Hepatocyte (in vitro differentiated cells): ENCODE measurements at regions not wholly inside any gene's neighbourhood (a gene's known extent, or its start where the extent isn't known, plus 50 kb on each side); places are given as distances from the start of the nearest gene placed in this dataset.

Experiments used
- DNase-seq: peaks from one replicate; pipeline ENCODE4 v3.0.0-alpha.2; 2016; ENCODE audit warnings: low spot score
- H2AFZ ChIP-seq: fragments of 200-600 bp; sonication (generic); 2 replicates; pipeline ENCODE4 v1.6.0; 2016; ENCODE audit warnings: antibody characterized with exemption, mild to moderate bottlenecking
- H3K27ac ChIP-seq: fragments of 200-600 bp; sonication (generic); 2 replicates; pipeline ENCODE4 v1.5.1; 2016; ENCODE audit warnings: mild to moderate bottlenecking
- H3K27me3 ChIP-seq: fragments of 200-600 bp; sonication (generic); 2 replicates; pipeline ENCODE4 v1.6.1; 2016
- H3K36me3 ChIP-seq: fragments of 200-600 bp; sonication (generic); replicated peaks from 2 replicates; pipeline ENCODE4 v1.5.1; 2016; ENCODE audit warnings: low read depth; ENCODE audit not compliant: insufficient read depth
- H3K4me1 ChIP-seq: fragments of 200-600 bp; sonication (generic); 2 replicates; pipeline ENCODE4 v1.5.1; 2016; ENCODE audit warnings: mild to moderate bottlenecking, moderate library complexity; ENCODE audit not compliant: insufficient read depth
- H3K4me2 ChIP-seq: fragments of 200-600 bp; sonication (generic); 2 replicates; pipeline ENCODE4 v1.6.0; 2016
- H3K4me3 ChIP-seq: fragments of 200-600 bp; sonication (generic); 2 replicates; pipeline ENCODE4 v1.5.1; 2016; ENCODE audit warnings: mild to moderate bottlenecking
- H3K79me2 ChIP-seq: fragments of 200-600 bp; sonication (generic); 2 replicates; pipeline ENCODE4 v1.6.0; 2017; ENCODE audit warnings: mild to moderate bottlenecking
- H3K9me2 ChIP-seq: fragments of 200-600 bp; sonication (generic); replicated peaks from 2 replicates; pipeline ENCODE4 v1.6.0; 2017; ENCODE audit warnings: mild to moderate bottlenecking; ENCODE audit not compliant: insufficient read depth
- H3K9me3 ChIP-seq: fragments of 200-600 bp; sonication (generic); 2 replicates; pipeline ENCODE4 v1.5.1; 2016; ENCODE audit warnings: low read depth, mild to moderate bottlenecking
- H4K20me1 ChIP-seq: fragments of 200-600 bp; sonication (generic); 2 replicates; pipeline ENCODE4 v1.6.0; 2016; ENCODE audit warnings: mild to moderate bottlenecking; ENCODE audit not compliant: insufficient read depth, poor library complexity, severe bottlenecking
- CTCF ChIP-seq: fragments of 200-600 bp; sonication (generic); IDR thresholded peaks from 2 replicates; pipeline ENCODE4 v1.5.1; 2016; ENCODE audit warnings: antibody characterized with exemption, mild to moderate bottlenecking; ENCODE audit not compliant: poor library complexity
- EZH2 ChIP-seq: fragments of 200-600 bp; sonication (generic); IDR thresholded peaks from 2 replicates; pipeline ENCODE4 v1.6.1; 2016; ENCODE audit warnings: antibody characterized with exemption, mild to moderate bottlenecking, borderline replicate concordance
- EZH2phosphoT487 ChIP-seq: fragments of 200-600 bp; sonication (generic); IDR thresholded peaks from one replicate; pipeline ENCODE4 v1.6.1; 2018; ENCODE audit warnings: antibody characterized with exemption, mild to moderate bottlenecking, low read depth, moderate library complexity; ENCODE audit not compliant: unreplicated experiment, severe bottlenecking
- WGBS: methylation state at CpG from one replicate; pipeline ENCODE4 v1.1.6; 2016; ENCODE audit warnings: low lambda C conversion rate; ENCODE audit errors: missing lambda C conversion rate; 5-methylcytosine and 5-hydroxymethylcytosine counted together

- no peaks in the 10 kb centered on the region for H3K27me3 ChIP-seq
- H4K20me1 ChIP-seq = no peaks in the 10 kb centered on the region
- H3K4me2 ChIP-seq = no peak overlapping the region
- H3K4me1 ChIP-seq = no peaks in the 10 kb centered on the region
- H3K79me2 ChIP-seq = no peaks in the 10 kb centered on the region
- H3K36me3 ChIP-seq = no peaks in the 10 kb centered on the region
- H3K4me3 ChIP-seq = no peak overlapping the region
- H3K9me3 ChIP-seq = no peaks in the 10 kb centered on the region
- H2AFZ ChIP-seq = no peak overlapping the region
- H3K27ac ChIP-seq = no peak overlapping the region
- DNase-seq = no peak
- no peaks in the 10 kb centered on the region for H3K9me2 ChIP-seq
- 96% methylated on average over 6 of the region's 6 CpGs for WGBS
- TF ChIP-seq EZH2 = no peak
- no peak for TF ChIP-seq CTCF
- TF ChIP-seq EZH2phosphoT487 = no peak
These were observed 61.5 kb downstream of the PRSS23 start for GRCh38 chr11:86861810-86862209.

GRCh38 chr11:86863476-86863875 lies 63.1 kb downstream of the PRSS23 start:
- H3K9me3 ChIP-seq = no peaks in the 10 kb centered on the region
- no peak for TF ChIP-seq CTCF
- TF ChIP-seq EZH2 = no peak
- TF ChIP-seq EZH2phosphoT487 = no peak
- no peaks in the 10 kb centered on the region for H3K79me2 ChIP-seq
- no peak overlapping the region for H2AFZ ChIP-seq
- no peak overlapping the region for H3K4me2 ChIP-seq
- no peaks in the 10 kb centered on the region for H4K20me1 ChIP-seq
- 62% methylated on average over 2 of the region's 2 CpGs for WGBS
- no peak for DNase-seq
- no peak overlapping the region for H3K4me3 ChIP-seq
- H3K27ac ChIP-seq = no peak overlapping the region
- no peaks in the 10 kb centered on the region for H3K27me3 ChIP-seq
- no peaks in the 10 kb centered on the region for H3K9me2 ChIP-seq
- H3K36me3 ChIP-seq = no peaks in the 10 kb centered on the region
- H3K4me1 ChIP-seq = no peaks in the 10 kb centered on the region

- no peaks in the 10 kb centered on the region for H4K20me1 ChIP-seq
- H3K4me2 ChIP-seq = no peak overlapping the region
- H3K9me3 ChIP-seq = no peaks in the 10 kb centered on the region
- no peak overlapping the region for H2AFZ ChIP-seq
- H3K4me3 ChIP-seq = no peak overlapping the region
- H3K27ac ChIP-seq = no peak overlapping the region
- no peaks in the 10 kb centered on the region for H3K79me2 ChIP-seq
- no peaks in the 10 kb centered on the region for H3K9me2 ChIP-seq
- no peaks in the 10 kb centered on the region for H3K4me1 ChIP-seq
- 88% methylated on average over 1 of the region's 1 CpG for WGBS
- H3K27me3 ChIP-seq = no peaks in the 10 kb centered on the region
- no peak for DNase-seq
- no peaks in the 10 kb centered on the region for H3K36me3 ChIP-seq
- TF ChIP-seq EZH2phosphoT487 (no peak), EZH2 (no peak), CTCF (no peak)
These were observed 65.1 kb downstream of the PRSS23 start for GRCh38 chr11:86865436-86865835.

- H3K9me3 ChIP-seq = no peaks in the 10 kb centered on the region
- no peaks in the 10 kb centered on the region for H3K79me2 ChIP-seq
- DNase-seq = no peak
- H3K36me3 ChIP-seq = no peaks in the 10 kb centered on the region
- no peaks in the 10 kb centered on the region for H3K27me3 ChIP-seq
- no peak for TF ChIP-seq EZH2
- TF ChIP-seq EZH2phosphoT487 = no peak
- no peak for TF ChIP-seq CTCF
- H3K4me1 ChIP-seq = no peaks in the 10 kb centered on the region
- H3K4me2 ChIP-seq = no peak overlapping the region
- no peak overlapping the region for H3K27ac ChIP-seq
- H3K4me3 ChIP-seq = no peak overlapping the region
- 65% methylated on average over 6 of the region's 6 CpGs for WGBS
- H4K20me1 ChIP-seq = no peaks in the 10 kb centered on the region
- H3K9me2 ChIP-seq = no peaks in the 10 kb centered on the region
- H2AFZ ChIP-seq = no peak overlapping the region
These were observed 69.2 kb downstream of the PRSS23 start for GRCh38 chr11:86869531-86869930.
